Osteoblast (primary cell): ENCODE measurements at regions not wholly inside any gene's neighbourhood (a gene's known extent, or its start where the extent isn't known, plus 50 kb on each side); places are given as distances from the start of the nearest gene placed in this dataset.

ENCODE experiments used
- DNase-seq: peaks from one replicate; pipeline ENCODE4 v3.0.0; 2011; ENCODE audit warnings: low spot score, mixed read lengths; ENCODE audit not compliant: insufficient read length; ENCODE audit errors: missing footprints
- H2AFZ ChIP-seq: 2 replicates; pipeline ENCODE4 v1.6.0; 2011; ENCODE audit warnings: mild to moderate bottlenecking, low read length
- H3K27ac ChIP-seq: 2 replicates; pipeline ENCODE4 v1.5.1; 2011; ENCODE audit warnings: mild to moderate bottlenecking, low read depth, low read length, moderate library complexity
- H3K27me3 ChIP-seq: 2 replicates; pipeline ENCODE4 v1.6.0; 2012; ENCODE audit warnings: mild to moderate bottlenecking, control low read depth, inconsistent platforms, low read length, moderate library complexity; ENCODE audit not compliant: insufficient read depth
- H3K36me3 ChIP-seq: 2 replicates; pipeline ENCODE4 v1.5.1; 2011; ENCODE audit warnings: mild to moderate bottlenecking, low read length, control low read depth, moderate library complexity; ENCODE audit not compliant: insufficient read depth
- H3K4me1 ChIP-seq: 2 replicates; pipeline ENCODE4 v1.5.1; 2011; ENCODE audit warnings: mild to moderate bottlenecking, low read length, control low read depth, moderate library complexity; ENCODE audit not compliant: insufficient read depth
- H3K4me2 ChIP-seq: 2 replicates; pipeline ENCODE4 v1.6.0; 2011; ENCODE audit warnings: mild to moderate bottlenecking, low read length; ENCODE audit not compliant: insufficient read depth
- H3K4me3 ChIP-seq: fragments of 200-600 bp; sonication (generic); 3 replicates; pipeline ENCODE4 v1.5.1; 2012; ENCODE audit warnings: mild to moderate bottlenecking, low read length, inconsistent platforms; ENCODE audit not compliant: insufficient read depth
- H3K79me2 ChIP-seq: 2 replicates; pipeline ENCODE4 v1.6.0; 2012; ENCODE audit warnings: mild to moderate bottlenecking, low read length, control low read depth, inconsistent platforms; ENCODE audit not compliant: insufficient read depth
- H3K9me3 ChIP-seq: 2 replicates; pipeline ENCODE4 v1.5.1; 2011; ENCODE audit warnings: low read depth, low read length, control low read depth
- H4K20me1 ChIP-seq: 2 replicates; pipeline ENCODE4 v1.6.0; 2012; ENCODE audit warnings: mild to moderate bottlenecking, low read length, control low read depth; ENCODE audit not compliant: insufficient read depth
- TF ChIP-seq, protein P1 (sequence below): IDR thresholded peaks from 2 replicates; pipeline ENCODE4 v1.5.1; 2011; ENCODE audit warnings: mild to moderate bottlenecking, low read depth, low read length, moderate library complexity; ENCODE audit errors: extremely low read depth

DNA sequence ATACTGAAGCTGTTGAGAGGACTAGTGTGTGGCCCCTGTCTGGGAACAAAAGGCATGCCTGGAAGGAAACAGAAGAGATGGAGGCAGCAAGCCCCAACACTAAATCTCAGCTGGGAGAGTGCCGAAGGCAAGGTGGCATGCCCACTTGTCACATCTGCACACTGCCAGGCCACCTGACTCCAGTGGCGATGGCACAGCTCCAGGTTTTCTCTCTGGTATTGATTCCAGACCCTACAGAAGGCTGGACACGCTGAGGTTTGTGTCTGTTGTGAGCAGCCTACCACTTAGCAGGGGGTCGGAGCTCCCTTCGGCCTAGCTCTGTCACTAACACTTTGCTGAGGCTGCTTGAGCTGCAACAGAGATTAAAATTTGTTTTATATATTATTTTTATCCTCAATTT lies 307.3 kb downstream of the TDRD15 start:
- DNase-seq = no peak
- Histone ChIP-seq H2AFZ (no peak overlapping the region), H3K4me1 (no peaks in the 10 kb centered on the region), H3K36me3 (no peaks in the 10 kb centered on the region), H3K27ac (no peak overlapping the region), H3K4me3 (no peak overlapping the region), H4K20me1 (no peaks in the 10 kb centered on the region), H3K79me2 (no peaks in the 10 kb centered on the region), H3K27me3 (no peaks in the 10 kb centered on the region), H3K9me3 (no peaks in the 10 kb centered on the region), H3K4me2 (no peak overlapping the region)
- TF ChIP-seq, protein P1, sequence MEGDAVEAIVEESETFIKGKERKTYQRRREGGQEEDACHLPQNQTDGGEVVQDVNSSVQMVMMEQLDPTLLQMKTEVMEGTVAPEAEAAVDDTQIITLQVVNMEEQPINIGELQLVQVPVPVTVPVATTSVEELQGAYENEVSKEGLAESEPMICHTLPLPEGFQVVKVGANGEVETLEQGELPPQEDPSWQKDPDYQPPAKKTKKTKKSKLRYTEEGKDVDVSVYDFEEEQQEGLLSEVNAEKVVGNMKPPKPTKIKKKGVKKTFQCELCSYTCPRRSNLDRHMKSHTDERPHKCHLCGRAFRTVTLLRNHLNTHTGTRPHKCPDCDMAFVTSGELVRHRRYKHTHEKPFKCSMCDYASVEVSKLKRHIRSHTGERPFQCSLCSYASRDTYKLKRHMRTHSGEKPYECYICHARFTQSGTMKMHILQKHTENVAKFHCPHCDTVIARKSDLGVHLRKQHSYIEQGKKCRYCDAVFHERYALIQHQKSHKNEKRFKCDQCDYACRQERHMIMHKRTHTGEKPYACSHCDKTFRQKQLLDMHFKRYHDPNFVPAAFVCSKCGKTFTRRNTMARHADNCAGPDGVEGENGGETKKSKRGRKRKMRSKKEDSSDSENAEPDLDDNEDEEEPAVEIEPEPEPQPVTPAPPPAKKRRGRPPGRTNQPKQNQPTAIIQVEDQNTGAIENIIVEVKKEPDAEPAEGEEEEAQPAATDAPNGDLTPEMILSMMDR = no peak

DNA sequence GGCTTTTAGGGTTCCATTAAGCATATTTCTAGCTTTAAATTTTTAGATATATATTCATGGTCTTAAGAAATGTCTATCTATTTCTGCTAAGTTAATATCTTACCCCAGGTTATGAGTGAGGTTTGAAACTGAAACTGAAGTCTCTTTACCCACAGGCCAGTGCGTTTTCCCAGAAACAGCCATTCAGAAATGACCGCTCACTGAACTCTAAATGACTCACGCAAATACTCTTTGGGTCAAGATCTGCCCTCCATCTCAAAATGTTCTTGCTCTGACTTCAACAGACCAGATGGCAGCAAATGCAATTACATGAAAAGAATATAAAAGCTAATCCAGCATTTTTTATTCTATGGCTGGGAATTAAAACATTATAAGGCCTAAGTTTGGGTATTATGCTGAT lies 315.2 kb downstream of the TDRD15 start:
- DNase-seq = no peak
- no peak overlapping the region for H3K27ac ChIP-seq
- no peak overlapping the region for H2AFZ ChIP-seq
- no peaks in the 10 kb centered on the region for H3K4me1 ChIP-seq
- TF ChIP-seq, protein P1 = no peak
- no peaks in the 10 kb centered on the region for H3K9me3 ChIP-seq
- no peaks in the 10 kb centered on the region for H4K20me1 ChIP-seq
- no peaks in the 10 kb centered on the region for H3K79me2 ChIP-seq
- H3K4me2 ChIP-seq = no peak overlapping the region
- H3K27me3 ChIP-seq = no peaks in the 10 kb centered on the region
- no peak overlapping the region for H3K4me3 ChIP-seq
- H3K36me3 ChIP-seq = no peaks in the 10 kb centered on the region

DNA sequence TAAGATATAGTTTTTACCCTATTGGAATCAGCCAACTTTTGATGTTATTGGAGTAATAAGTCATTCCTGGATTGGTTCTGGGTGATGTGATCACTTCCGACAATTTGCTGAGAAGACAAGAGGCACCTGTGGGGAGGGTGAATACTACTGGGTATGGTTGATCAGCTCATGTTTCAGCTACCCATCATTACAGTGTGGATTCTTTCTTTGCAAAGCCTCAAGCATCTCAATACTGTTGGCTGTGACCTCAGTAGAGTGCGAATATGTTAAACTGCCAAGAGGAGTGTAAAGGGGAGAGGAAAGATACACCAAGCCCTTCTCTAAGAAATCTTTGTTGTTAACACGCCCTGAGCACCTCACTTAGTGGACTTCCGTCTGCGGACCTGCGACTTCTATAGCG lies 317.7 kb downstream of the TDRD15 start:
- no peaks in the 10 kb centered on the region for H3K4me1 ChIP-seq
- no peak overlapping the region for H3K4me2 ChIP-seq
- H3K27ac ChIP-seq = no peak overlapping the region
- H3K79me2 ChIP-seq = no peaks in the 10 kb centered on the region
- H3K4me3 ChIP-seq = no peak overlapping the region
- H3K27me3 ChIP-seq = no peaks in the 10 kb centered on the region
- no peaks in the 10 kb centered on the region for H3K36me3 ChIP-seq
- no peak overlapping the region for H2AFZ ChIP-seq
- H4K20me1 ChIP-seq = no peaks in the 10 kb centered on the region
- DNase-seq = no peak
- no peaks in the 10 kb centered on the region for H3K9me3 ChIP-seq
- TF ChIP-seq, protein P1 = no peak

DNA sequence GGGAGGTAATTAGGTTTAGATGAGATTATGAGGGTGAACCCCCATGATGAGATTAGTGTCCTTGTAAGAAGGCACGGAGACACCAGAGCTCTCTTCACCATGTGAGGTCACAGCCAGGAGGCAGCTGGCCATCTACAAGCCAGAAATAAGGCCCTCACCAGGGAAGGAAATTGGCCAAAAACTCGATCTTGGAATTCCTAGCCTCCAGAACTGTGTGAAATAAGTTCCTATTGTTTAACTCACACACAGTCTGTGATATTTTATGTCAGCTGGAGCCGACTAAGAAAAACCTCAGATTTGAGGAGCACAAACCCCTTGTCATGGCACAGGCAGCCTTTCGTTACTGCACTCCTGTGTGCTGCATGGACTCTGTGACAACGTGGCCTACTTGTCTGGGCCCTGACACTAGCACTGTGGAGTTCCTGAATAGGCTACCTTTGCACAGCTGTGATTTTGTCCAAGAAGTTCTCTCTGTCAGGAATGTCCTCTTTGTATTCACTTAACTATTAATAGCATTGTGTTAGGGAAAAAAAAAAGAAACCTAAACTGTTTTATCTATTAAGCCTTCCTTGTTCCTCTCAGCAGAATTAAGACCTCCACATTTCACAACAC lies 319.8 kb downstream of the TDRD15 start:
- H3K27ac ChIP-seq = no peak overlapping the region
- TF ChIP-seq, protein P1 = no peak
- no peak overlapping the region for H3K4me2 ChIP-seq
- no peaks in the 10 kb centered on the region for H3K79me2 ChIP-seq
- no peaks in the 10 kb centered on the region for H3K9me3 ChIP-seq
- no peaks in the 10 kb centered on the region for H3K36me3 ChIP-seq
- H2AFZ ChIP-seq = no peak overlapping the region
- H3K4me3 ChIP-seq = no peak overlapping the region
- DNase-seq = no peak
- no peaks in the 10 kb centered on the region for H3K27me3 ChIP-seq
- no peaks in the 10 kb centered on the region for H3K4me1 ChIP-seq
- H4K20me1 ChIP-seq = no peaks in the 10 kb centered on the region
